H1 (cell line): ENCODE measurements at regions not wholly inside any gene's neighbourhood (a gene's known extent, or its start where the extent isn't known, plus 50 kb on each side); places are given as distances from the start of the nearest gene placed in this dataset.

ENCODE experiments used
- CTCF ChIA-PET: fragments of 300-600 bp; sonication (Branson Sonifier 250); formaldehyde crosslinking; loops from one replicate; lab custom pipeline; 2021; ENCODE audit not compliant: partially characterized antibody; lab: Charles Lee
- POLR2A ChIA-PET: fragments of 300-600 bp; sonication (Branson Sonifier 250); formaldehyde crosslinking; loops from one replicate; lab custom pipeline; 2021; ENCODE audit warnings: inconsistent platforms; ENCODE audit not compliant: partially characterized antibody; lab: Charles Lee
- DNase-seq, 2 experiments: peaks; one replicate each; pipeline versions ENCODE4 v3.0.0 to v3.0.0-alpha.2; 2010 to 2022; ENCODE audit warnings: low spot score in 2 of 2, low read depth in 1 of 2, mixed read lengths in 1 of 2
- FAIRE-seq: peaks from 2 replicates; lab custom pipeline; 2011; peaks lifted over from hg19 to GRCh38; lab: Jason Lieb, UNC
- H2AFZ ChIP-seq: 2 replicates; pipeline ENCODE4 v1.8.1; 2012; ENCODE audit warnings: low read length, inconsistent platforms
- H2AK5ac ChIP-seq: 2 replicates; pipeline ENCODE4 v1.6.1; 2013; ENCODE audit warnings: low read depth, low read length
- H2BK120ac ChIP-seq: replicated peaks from 2 replicates; pipeline ENCODE3; 2013; ENCODE audit warnings: low read depth, low read length, inconsistent platforms
- H2BK12ac ChIP-seq: 2 replicates; pipeline ENCODE4 v1.6.1; 2013; ENCODE audit warnings: low read depth, low read length
- H2BK15ac ChIP-seq: 2 replicates; pipeline ENCODE4 v1.6.1; 2013; ENCODE audit warnings: low read length
- H2BK20ac ChIP-seq: 2 replicates; pipeline ENCODE4 v1.6.1; 2013; ENCODE audit warnings: low read length
- H2BK5ac ChIP-seq: 2 replicates; pipeline ENCODE4 v1.6.1; 2013; ENCODE audit warnings: low read depth, low read length
- H3K14ac ChIP-seq: 2 replicates; pipeline ENCODE4 v1.6.1; 2013; ENCODE audit warnings: inconsistent platforms; ENCODE audit not compliant: insufficient read length
- H3K18ac ChIP-seq: 2 replicates; pipeline ENCODE4 v1.6.1; 2013; ENCODE audit warnings: low read length; ENCODE audit errors: extremely low read depth
- H3K23ac ChIP-seq: 2 replicates; pipeline ENCODE4 v1.6.1; 2013; ENCODE audit warnings: inconsistent platforms; ENCODE audit not compliant: insufficient read length
- H3K23me2 ChIP-seq: 2 replicates; pipeline ENCODE4 v1.6.1; 2013; ENCODE audit warnings: low read depth, low read length
- H3K27ac ChIP-seq: 2 replicates; pipeline ENCODE4 v1.6.1; 2011; ENCODE audit warnings: low read depth, low read length, inconsistent platforms
- H3K27me3 ChIP-seq, 4 experiments: replicated peaks in 1 of 4; 1 replicate in 1 of 4; 2 replicates in 3 of 4; pipeline versions ENCODE4 v1.6.1 to v1.8.1; 2011 to 2013; ENCODE audit warnings: low read length in 3 of 4, mild to moderate bottlenecking in 3 of 4, inconsistent platforms in 2 of 4, mixed read lengths in 2 of 4, moderate library complexity in 1 of 4; ENCODE audit not compliant: control insufficient read depth in 3 of 4, insufficient read depth in 3 of 4; ENCODE audit errors: extremely low read depth in 1 of 4
- H3K36me3 ChIP-seq, 4 experiments: 2 replicates each; pipeline versions ENCODE4 v1.6.1 to v1.8.1; 2011 to 2013; ENCODE audit warnings: mild to moderate bottlenecking in 4 of 4, low read length in 3 of 4, moderate library complexity in 2 of 4, control low read depth in 1 of 4, inconsistent platforms in 1 of 4; ENCODE audit not compliant: insufficient read depth in 4 of 4, control insufficient read depth in 2 of 4
- H3K4ac ChIP-seq: replicated peaks from 2 replicates; pipeline ENCODE3; 2013; ENCODE audit warnings: low read length, low read depth, mixed read lengths, inconsistent platforms; ENCODE audit not compliant: insufficient read length
- H3K4me1 ChIP-seq, 4 experiments: replicated peaks in 1 of 4; 1 replicate in 1 of 4; 2 replicates in 3 of 4; pipeline versions ENCODE4 v1.6.1 to v1.8.1; 2011 to 2013; ENCODE audit warnings: low read length in 3 of 4, inconsistent platforms in 2 of 4, mixed read lengths in 1 of 4; ENCODE audit not compliant: insufficient read depth in 4 of 4, control insufficient read depth in 3 of 4
- H3K4me2 ChIP-seq, 2 experiments: 2 replicates each; pipeline versions ENCODE4 v1.6.1 to v1.8.1; 2011 to 2013; ENCODE audit warnings: low read depth in 2 of 2, low read length in 2 of 2, control low read depth in 1 of 2, inconsistent platforms in 1 of 2, mild to moderate bottlenecking in 1 of 2; ENCODE audit not compliant: insufficient read depth in 1 of 2
- H3K4me3 ChIP-seq, 4 experiments: fragments of 200-600, 300-600 bp in 1 of 4; sonication (generic), shearing (Covaris generic), sonication (Bioruptor Twin) in 1 of 4; 2 replicates each; pipeline versions ENCODE4 v1.5.1 to v1.8.1; 2011 to 2016; ENCODE audit warnings: low read length in 4 of 4, low read depth in 3 of 4, control low read depth in 2 of 4, inconsistent platforms in 2 of 4, mild to moderate bottlenecking in 2 of 4, mixed read lengths in 1 of 4, moderate library complexity in 1 of 4; ENCODE audit not compliant: insufficient read depth in 2 of 4; ENCODE audit errors: extremely low read depth in 1 of 4
- H3K56ac ChIP-seq: replicated peaks from 2 replicates; pipeline ENCODE3; 2013; ENCODE audit warnings: low read depth, mild to moderate bottlenecking, mixed read lengths, low read length, inconsistent platforms; ENCODE audit not compliant: insufficient read length
- H3K79me1 ChIP-seq: 2 replicates; pipeline ENCODE4 v1.6.1; 2013; ENCODE audit warnings: low read depth, low read length, control low read depth
- H3K79me2 ChIP-seq, 2 experiments: 2 replicates each; pipeline versions ENCODE4 v1.6.1 to v1.8.1; 2012 to 2013; ENCODE audit warnings: low read length in 2 of 2, mild to moderate bottlenecking in 2 of 2, inconsistent platforms in 1 of 2; ENCODE audit not compliant: insufficient read depth in 2 of 2, control insufficient read depth in 1 of 2
- H3K9ac ChIP-seq, 4 experiments: replicated peaks in 1 of 4; 1 replicate in 1 of 4; 2 replicates in 3 of 4; pipeline versions ENCODE4 v1.6.1 to v1.8.1; 2011 to 2013; ENCODE audit warnings: low read depth in 3 of 4, low read length in 3 of 4, control low read depth in 2 of 4, mild to moderate bottlenecking in 2 of 4, moderate library complexity in 2 of 4, inconsistent platforms in 1 of 4; ENCODE audit errors: extremely low read depth in 1 of 4
- H3K9me3 ChIP-seq, 2 experiments: 2 replicates each; pipeline versions ENCODE4 v1.6.1 to v1.8.1; 2012 to 2013; ENCODE audit warnings: mild to moderate bottlenecking in 2 of 2, moderate library complexity in 2 of 2, control low read depth in 1 of 2, inconsistent platforms in 1 of 2, low read depth in 1 of 2, low read length in 1 of 2, mixed read lengths in 1 of 2; ENCODE audit not compliant: insufficient read depth in 2 of 2
- H4K20me1 ChIP-seq, 2 experiments: replicated peaks in 1 of 2; 2 replicates each; pipeline versions ENCODE3 to v1.8.1; 2011 to 2013; ENCODE audit warnings: inconsistent platforms in 2 of 2, low read length in 2 of 2, mild to moderate bottlenecking in 1 of 2; ENCODE audit not compliant: insufficient read depth in 2 of 2, control insufficient read depth in 1 of 2
- H4K5ac ChIP-seq: 2 replicates; pipeline ENCODE4 v1.6.1; 2013; ENCODE audit warnings: low read length, low read depth, mixed read lengths, inconsistent platforms; ENCODE audit not compliant: insufficient read length
- H4K8ac ChIP-seq: 2 replicates; pipeline ENCODE4 v1.8.0; 2013; ENCODE audit warnings: mild to moderate bottlenecking, moderate library complexity, low read length, inconsistent platforms; ENCODE audit not compliant: insufficient read depth; ENCODE audit errors: extremely low read depth
- H4K91ac ChIP-seq: replicated peaks from 2 replicates; pipeline ENCODE3; 2013; ENCODE audit warnings: low read length, mixed read lengths, inconsistent platforms; ENCODE audit not compliant: insufficient read length
- BRCA1 ChIP-seq: IDR thresholded peaks from 2 replicates; pipeline ENCODE4 v1.6.1; 2012; ENCODE audit warnings: low read depth, low read length, improper control_type of control experiment
- CEBPB ChIP-seq: IDR thresholded peaks from 2 replicates; pipeline ENCODE4 v1.6.1; 2012; ENCODE audit warnings: low read depth, low read length
- CHD1 ChIP-seq: IDR thresholded peaks from 2 replicates; pipeline ENCODE4 v1.6.1; 2012; ENCODE audit warnings: low read depth, low read length, improper control_type of control experiment
- EGR1 ChIP-seq: IDR thresholded peaks from 2 replicates; pipeline ENCODE4 v1.6.1; 2011; ENCODE audit warnings: low read depth, low read length, borderline replicate concordance
- RAD21 ChIP-seq, 2 experiments: IDR thresholded peaks in 1 of 2; conservative IDR thresholded peaks in 1 of 2; 2 replicates each; pipeline ENCODE4 v1.6.1; 2011; ENCODE audit warnings: low read depth in 2 of 2, low read length in 2 of 2, improper control_type of control experiment in 1 of 2, inconsistent platforms in 1 of 2, mild to moderate bottlenecking in 1 of 2, moderate library complexity in 1 of 2
- SAP30 ChIP-seq: fragments of 300-600 bp; sonication (generic); IDR thresholded peaks from 2 replicates; pipeline ENCODE4 v1.7.1; 2012; ENCODE audit warnings: low read length, moderate library complexity, mild to moderate bottlenecking, inconsistent platforms; ENCODE audit not compliant: insufficient read depth, insufficient replicate concordance
- SIRT6 ChIP-seq: IDR thresholded peaks from one replicate; pipeline ENCODE4 v1.7.1; 2012; ENCODE audit warnings: low read length, inconsistent platforms
- SP2 ChIP-seq: IDR thresholded peaks from 2 replicates; pipeline ENCODE4 v1.6.1; 2012; ENCODE audit warnings: mild to moderate bottlenecking, low read length, inconsistent platforms
- SUZ12 ChIP-seq: fragments of 200-600 bp; sonication (generic); IDR thresholded peaks from 2 replicates; pipeline ENCODE4 v1.6.1; 2012; ENCODE audit warnings: mild to moderate bottlenecking, inconsistent platforms, low read length, moderate library complexity, mixed read lengths
- TAF1 ChIP-seq: IDR thresholded peaks from 2 replicates; pipeline ENCODE4 v1.6.1; 2011; ENCODE audit warnings: mild to moderate bottlenecking, low read depth, low read length
- TAF7 ChIP-seq: optimal IDR thresholded peaks from 2 replicates; pipeline ENCODE3; 2011; ENCODE audit warnings: low read depth, mild to moderate bottlenecking, inconsistent platforms, low read length, moderate library complexity, borderline replicate concordance
- TCF12 ChIP-seq: IDR thresholded peaks from 2 replicates; pipeline ENCODE4 v1.6.1; 2011; ENCODE audit warnings: low read depth, mild to moderate bottlenecking, low read length
- WGBS, 2 experiments: shearing (Covaris generic) in 1 of 2; methylation state at CpG; one replicate each; pipeline versions ENCODE4 v1.1.6 to v1.1.7; 2013 to 2015; ENCODE audit warnings: low lambda C conversion rate in 2 of 2, mixed read lengths in 2 of 2, inconsistent platforms in 1 of 2, low coverage in 1 of 2, missing lambda C conversion rate in 1 of 2; ENCODE audit not compliant: insufficient replicate concordance in 2 of 2, insufficient coverage in 1 of 2, insufficient read length in 1 of 2; ENCODE audit errors: extremely low coverage in 1 of 2, missing lambda C conversion rate in 1 of 2; 5-methylcytosine and 5-hydroxymethylcytosine counted together

DNA sequence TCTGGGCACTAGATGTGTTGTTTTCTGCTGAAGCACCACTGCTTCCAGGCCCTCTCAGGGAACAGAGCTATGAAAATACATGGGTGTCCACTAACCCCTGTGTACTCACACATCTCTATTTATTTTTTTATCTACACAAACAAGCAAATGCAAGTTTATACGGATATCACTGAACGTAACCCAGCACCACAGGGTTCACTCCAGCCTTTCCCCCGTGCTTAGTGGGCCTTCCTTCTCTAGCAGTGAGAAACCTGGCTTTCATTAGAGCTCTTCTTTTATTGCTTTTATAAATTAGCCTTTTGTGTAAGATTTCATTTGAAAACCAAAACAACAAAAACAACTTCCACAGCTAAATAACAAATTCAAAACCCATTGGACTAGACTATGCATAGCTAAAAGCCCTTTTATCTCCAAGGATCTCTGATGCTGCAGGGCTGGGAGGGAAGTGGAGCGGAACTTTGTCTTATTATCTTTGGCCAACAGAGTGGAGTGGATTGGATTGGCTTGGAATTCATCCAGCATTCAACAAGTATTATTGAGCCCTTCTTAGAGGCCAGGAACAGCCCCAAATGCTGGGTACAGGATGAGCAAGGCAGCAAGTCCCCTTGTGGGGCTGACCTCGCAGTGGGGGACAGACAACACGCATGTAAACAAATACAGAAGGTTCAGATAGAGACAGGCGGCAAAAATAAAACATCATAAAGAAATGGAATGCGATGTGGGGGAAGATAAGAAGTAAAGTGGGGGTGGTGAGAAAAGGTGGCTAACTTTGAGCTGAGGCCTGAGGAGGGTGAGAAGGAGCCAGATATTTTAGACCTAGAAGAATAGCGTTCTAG lies 371.8 kb upstream of the POU3F1 start:
- Histone ChIP-seq H3K14ac (no peak overlapping the region), H2BK5ac (no peak overlapping the region), H3K27ac (no peak overlapping the region), H3K56ac (no peak overlapping the region), H2BK120ac (no peak overlapping the region), H3K79me2 (peaks cover 0 to 5% of the 10 kb centered on the region in 2 experiments; a peak in 1 of 4 replicates), H3K23me2 (no peaks in the 10 kb centered on the region; the same call in 1 of the 2 replicates), H2BK12ac (no peak overlapping the region), H2BK20ac (no peak overlapping the region)
- POLR2A ChIA-PET = interaction anchor here (1.0 to 2.7 kb wide), 3 partner anchors 15 to 48 kb away, joined by 3 to 8 read pairs (median 3); no protein-coding TSS in a partner anchor
- no peak for TF ChIP-seq CHD1
- no peak for TF ChIP-seq TAF1
- TF ChIP-seq EGR1 = no peak
- TF ChIP-seq SIRT6 = no peak
- no peak for TF ChIP-seq SAP30
- no peak for TF ChIP-seq BRCA1
- TF ChIP-seq SP2 = no peak
- TF ChIP-seq CEBPB = no peak
- no peak for TF ChIP-seq TAF7
- TF ChIP-seq TCF12 = no peak
- TF ChIP-seq RAD21 (IDR thresholded peaks at IDR 0.05 in 1 of 2, conservative IDR thresholded peaks at IDR 0.05 in 1 of 2; ENCODE audit: low read depth in 2 of 2, low read length in 2 of 2) = no peak
- TF ChIP-seq SUZ12 = no peak
- TF ChIP-seq, all 59 proteins: peak for 0
- CTCF ChIA-PET = interaction anchor here (0.5 to 1.0 kb wide), 2 partner anchors 15 to 775 kb away, joined by 3 to 5 read pairs; no protein-coding TSS in a partner anchor
- peaks cover 0 to 2% (median 1%) of the 10 kb centered on the region in 4 experiments; a peak in 3 of 7 replicates for H3K4me1 ChIP-seq
- H2AK5ac ChIP-seq = no peak overlapping the region
- FAIRE-seq (no peak), DNase-seq (no peak)
- H3K9ac ChIP-seq = no peak overlapping the region
- H3K79me1 ChIP-seq = no peaks in the 10 kb centered on the region
- no peak overlapping the region for H4K91ac ChIP-seq
- no peak overlapping the region for H3K23ac ChIP-seq
- WGBS, 2 experiments = 92 to 100% methylated on average over 1 to 9 of the region's 9 CpGs
- no peaks in the 10 kb centered on the region for H4K20me1 ChIP-seq
- no peak overlapping the region for H3K18ac ChIP-seq
- H4K5ac ChIP-seq = no peak overlapping the region
- no peak overlapping the region for H3K4me2 ChIP-seq
- no peaks in the 10 kb centered on the region for H3K27me3 ChIP-seq
- no peak overlapping the region; the same call in 1 of the 2 replicates for H2BK15ac ChIP-seq
- no peak overlapping the region for H3K4me3 ChIP-seq
- peaks cover 13 to 22% of the 10 kb centered on the region in 2 experiments for H3K9me3 ChIP-seq
- H4K8ac ChIP-seq = no peak overlapping the region
- H3K4ac ChIP-seq = no peak overlapping the region
- H2AFZ ChIP-seq = no peak overlapping the region
- H3K36me3 ChIP-seq = no peaks in the 10 kb centered on the region
